EH (cell line): ENCODE measurements at regions not wholly inside any gene's neighbourhood (a gene's known extent, or its start where the extent isn't known, plus 50 kb on each side); places are given as distances from the start of the nearest gene placed in this dataset.

Source experiments
- DNase-seq: peaks from one replicate; pipeline ENCODE4 v3.0.0-alpha.2; 2015; ENCODE audit warnings: low read depth

DNA sequence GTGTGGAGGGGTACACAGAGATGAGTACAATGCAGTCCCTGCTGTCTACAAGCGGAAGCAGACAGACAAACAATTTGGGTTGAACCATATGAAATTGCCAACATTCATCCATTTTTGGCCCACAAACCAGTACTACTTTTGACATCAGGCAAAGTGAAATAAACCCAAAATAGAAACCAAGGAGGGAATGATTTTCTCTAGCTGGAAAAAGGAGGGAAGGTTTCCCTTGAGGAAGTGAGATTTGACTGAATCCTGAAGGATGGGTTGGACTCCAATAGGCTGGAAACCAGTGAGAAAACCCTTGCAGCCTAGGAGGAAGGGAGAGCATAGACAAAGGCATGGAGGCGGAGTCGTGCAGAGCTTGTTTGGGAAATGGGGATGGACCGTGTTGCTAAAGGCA, 63.5 kb upstream of the PJA1 start:
- DNase-seq = no peak

DNA sequence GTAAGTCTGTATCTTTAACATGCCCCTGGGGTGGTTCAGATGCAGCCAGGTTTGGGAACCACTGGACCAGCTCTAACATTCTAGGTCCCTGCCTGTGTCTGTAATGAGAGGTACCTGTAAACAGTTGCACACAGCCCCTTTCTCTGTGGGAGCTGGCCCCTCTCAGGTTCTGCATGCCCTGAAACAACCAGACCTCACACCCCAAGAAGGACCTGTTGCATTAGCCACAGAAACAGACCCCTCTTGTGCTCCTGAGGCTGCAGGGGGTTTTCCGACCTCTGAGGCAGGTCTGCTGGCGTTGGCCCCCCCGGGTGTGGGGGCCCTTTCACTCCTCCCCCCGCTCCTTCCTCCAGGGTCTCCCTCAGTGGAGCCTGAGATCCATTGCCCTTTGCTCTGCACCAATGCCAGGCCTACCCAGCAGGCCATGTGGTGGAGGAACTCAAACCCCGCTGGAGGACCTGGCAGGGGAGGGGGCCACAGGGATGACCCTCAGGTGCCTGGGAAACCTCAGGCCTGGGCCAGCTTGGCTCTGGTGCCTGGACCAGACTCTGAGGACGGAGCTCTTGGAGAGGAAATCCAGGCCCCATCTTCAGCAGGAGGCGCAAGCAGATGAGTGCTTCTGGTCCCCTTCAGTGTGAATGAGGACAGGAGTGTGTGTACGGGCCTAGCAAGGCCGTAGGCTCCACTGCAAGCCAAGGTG, 61.4 kb upstream of the PJA1 start:
- DNase-seq = no peak

DNA sequence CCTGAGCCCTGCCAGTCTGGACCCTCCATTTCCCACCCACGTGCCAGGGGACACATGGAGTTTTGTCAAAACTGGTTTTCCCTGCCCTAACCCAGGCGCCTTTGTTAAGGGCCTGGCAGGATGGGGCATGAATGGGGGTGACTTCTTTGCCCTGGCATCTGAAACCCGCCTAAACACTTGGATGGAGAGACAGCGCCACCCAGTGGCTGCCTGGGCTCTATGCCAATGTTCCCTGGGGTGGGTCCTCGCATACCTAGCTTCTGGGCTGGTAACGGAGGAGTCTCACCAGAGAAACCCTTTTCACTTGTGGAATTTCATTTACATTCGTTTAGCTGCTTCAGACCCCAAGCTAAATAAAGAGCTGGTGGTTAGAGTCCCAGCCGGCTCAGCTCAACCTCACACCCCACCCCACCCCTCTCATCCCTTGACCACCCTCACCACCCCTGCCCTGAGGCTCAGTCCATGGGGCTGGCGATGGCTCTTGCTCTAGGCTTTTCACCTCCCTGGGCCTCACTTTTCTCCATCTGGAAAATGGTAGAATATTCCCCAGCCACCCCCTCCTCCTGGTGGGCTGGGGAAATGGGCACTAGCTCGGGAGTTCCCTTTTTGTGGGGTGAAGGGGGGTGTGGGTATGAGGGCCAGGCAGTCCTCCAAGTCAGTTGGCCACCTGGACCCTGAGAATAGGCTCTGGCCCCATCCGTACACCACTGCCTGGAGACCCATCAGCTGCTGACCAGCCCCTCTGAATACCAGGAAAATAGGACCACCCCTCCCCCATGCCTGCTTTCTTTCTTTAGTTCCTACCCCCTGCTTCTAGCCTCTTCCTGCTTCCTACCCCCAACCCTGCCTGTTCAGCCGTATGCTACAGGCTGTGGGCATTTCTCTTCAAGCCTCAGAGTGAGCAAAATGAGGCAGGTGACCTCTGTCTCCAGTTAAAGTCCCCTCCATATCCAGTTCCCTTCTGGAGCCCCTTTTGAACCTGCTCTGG, 57.1 kb upstream of the PJA1 start:
- DNase-seq = peak; percentile 69

DNA sequence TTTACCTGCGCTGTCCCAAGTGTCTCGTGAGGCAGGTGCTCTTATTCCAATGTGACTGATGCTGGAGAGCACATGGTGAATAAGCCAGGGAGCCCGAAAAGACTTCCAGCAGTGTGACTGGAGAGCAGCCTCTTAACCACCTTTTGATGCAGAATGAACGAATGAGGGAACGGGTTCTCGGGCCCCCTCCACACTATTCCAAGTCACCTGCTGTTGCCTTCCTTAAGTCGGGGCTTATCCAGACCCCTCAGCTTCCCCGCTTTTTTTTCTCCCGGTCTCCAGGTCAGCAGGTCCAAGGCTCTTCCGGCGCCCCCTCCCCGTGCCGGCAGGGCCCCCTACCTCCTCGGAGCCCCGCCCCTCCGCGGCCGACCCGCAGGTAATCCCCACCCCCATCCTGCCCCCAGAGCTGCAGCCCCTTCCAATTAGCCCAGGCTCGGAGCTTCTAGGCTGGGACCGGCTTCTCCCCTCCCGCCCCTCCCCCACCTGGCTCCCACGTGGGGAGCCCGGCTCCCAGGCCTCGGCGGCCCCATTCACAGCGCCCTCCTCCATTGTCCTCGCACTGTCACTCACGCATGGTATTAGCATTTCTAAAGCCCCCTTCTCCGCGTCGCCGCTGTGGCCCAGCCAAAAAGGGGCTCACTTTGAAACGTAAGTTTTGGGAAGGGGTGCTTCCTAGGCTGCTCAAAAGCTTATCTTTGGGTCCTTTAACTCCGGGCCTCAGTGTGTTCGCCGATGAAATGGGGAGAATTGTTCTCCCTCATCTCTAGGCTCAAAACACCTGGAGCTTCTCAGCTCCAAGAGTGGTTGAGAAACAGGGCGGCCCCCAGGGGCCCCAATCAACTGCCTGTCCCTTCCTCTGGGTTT, 56.2 kb upstream of the PJA1 start:
- no peak for DNase-seq

DNA sequence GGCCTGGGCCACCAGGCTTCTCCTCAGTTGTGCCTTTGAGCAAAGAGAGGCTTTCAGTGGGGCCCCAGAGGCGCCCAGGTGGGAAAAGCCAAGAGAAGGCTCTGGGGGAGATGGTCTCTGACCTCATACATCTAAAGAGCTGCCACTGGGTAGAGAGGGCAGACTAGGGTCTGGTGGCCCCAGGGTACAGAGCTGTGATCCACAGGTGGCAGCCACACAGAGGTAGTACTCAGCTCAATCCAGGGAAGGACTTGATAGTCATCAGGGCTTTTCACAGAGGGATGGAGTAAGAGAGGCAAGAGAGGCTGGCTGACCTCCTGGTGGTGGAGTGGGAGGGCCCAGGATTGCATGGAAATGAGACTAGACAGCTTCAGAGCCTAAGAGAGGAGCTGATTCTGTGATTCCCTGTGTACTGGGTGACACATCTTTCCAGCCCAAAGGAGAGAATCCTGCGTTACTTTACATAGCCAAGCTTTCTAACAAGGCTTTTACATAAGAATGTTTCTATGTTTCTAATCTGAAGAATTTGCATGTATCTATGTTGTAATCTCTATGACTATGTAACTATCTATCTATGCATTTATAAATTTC, 53.2 kb upstream of the PJA1 start:
- DNase-seq = no peak

DNA sequence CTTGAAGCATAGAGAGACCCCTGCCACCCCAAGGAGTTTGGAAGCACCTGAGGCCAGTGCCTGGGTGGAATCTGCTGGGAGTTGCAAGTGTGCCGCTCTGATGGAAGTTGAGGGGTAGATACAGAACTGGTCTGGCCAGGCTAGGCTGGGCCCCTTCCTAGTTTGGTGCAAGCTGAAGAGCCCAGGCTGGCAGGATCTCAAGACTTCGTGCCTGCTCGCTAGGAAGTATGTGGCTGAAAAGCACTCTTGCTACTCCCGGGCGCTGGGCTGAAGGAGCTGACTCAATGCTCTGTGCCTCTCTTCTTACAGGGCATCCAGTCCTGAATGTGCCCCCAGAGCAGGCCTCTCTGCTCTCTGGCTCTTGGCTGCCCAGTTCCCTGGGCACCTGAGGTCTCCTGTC, 51.7 kb upstream of the PJA1 start:
- peak; percentile 6 for DNase-seq

DNA sequence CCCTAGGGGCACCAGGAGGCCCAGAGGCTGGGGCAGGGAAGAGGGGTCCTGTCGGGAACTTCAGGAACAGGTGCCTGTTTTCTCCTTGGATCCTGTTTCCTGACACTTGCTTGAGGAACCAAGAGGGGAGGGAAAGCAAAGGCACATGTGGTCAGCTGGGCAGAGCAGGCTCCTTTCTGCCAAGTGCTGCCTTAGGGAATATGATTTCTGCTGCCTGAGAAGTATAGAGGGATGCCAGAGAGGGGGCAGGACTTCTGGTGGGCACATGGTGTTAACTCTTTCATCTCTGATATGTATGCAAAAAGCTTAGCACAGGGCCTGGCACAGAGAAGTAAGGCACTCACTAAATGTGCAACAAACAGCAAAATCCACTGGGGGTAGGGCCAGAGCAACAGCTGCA, 51.2 kb upstream of the PJA1 start:
- no peak for DNase-seq

DNA sequence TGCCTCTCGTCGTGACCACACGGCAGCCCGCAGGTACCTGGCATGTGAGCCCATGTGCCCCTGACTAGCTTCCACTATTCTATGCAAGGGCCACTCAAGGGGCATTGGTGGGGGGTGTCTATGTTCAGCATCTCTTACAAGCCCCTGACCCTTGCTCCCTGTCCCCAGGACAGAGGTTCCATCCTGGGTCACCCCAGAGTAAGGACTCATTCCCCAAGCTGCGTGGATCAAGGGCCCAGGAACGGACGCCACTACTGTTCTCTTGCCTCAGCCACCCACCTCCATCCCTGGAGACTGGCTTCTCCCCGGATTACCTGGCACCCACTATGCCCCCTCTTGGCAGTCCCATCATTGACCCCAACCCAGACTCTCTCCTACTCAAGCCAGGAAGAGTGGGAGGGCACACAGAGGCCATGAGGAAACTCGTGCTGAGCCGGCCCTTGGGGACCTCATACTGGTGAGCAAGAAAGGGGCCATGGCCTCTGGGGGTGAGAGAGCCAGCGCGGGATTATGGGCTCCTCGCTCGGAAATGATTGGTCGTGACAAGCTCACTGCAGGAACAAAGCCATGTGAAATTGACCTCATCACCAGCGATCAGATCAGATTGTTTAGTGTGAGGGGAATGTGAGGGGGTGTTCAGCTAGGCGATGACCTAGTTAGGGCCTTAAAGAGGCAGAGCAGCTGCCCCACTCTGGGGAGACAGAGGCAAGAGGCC, 50.1 kb upstream of the PJA1 start:
- DNase-seq = no peak
